ENCODE measurements at regions not wholly inside any gene's neighbourhood (a gene's known extent, or its start where the extent isn't known, plus 50 kb on each side); places are given as distances from the start of the nearest gene placed in this dataset.

GRCh38 chr11:134015556-134015955 lies 53.3 kb upstream of the JAM3 start:
- no peak overlapping the region for H4K91ac ChIP-seq (ENCODE audit: insufficient read depth, low read depth, low read length)
- no peak overlapping the region for H2BK20ac ChIP-seq (ENCODE audit: low read depth, low read length)
- H3K23ac ChIP-seq (ENCODE audit: low read depth, low read length), result no peak overlapping the region
- no peaks in the 10 kb centered on the region for H3K9me1 ChIP-seq (ENCODE audit: insufficient read depth, low read length)
- H2BK120ac ChIP-seq (ENCODE audit: low read depth, low read length), result no peak overlapping the region
- DNase-seq, result no peak
- H2AK5ac ChIP-seq (ENCODE audit: low read depth, low read length), result no peak overlapping the region
- in situ Hi-C loops (cut with MboI; ENCODE audit: low sequenced_read_pairs), result no loop called here
- no peak overlapping the region for H3K18ac ChIP-seq (ENCODE audit: low read depth, low read length)
- no peak overlapping the region for H3K14ac ChIP-seq (replicated peaks; ENCODE audit: low read depth, low read length)
- H3K4ac ChIP-seq (ENCODE audit: low read depth, low read length), result no peak overlapping the region
- H2AK9ac ChIP-seq (replicated peaks; ENCODE audit: low read depth, low read length, poor library complexity), result no peak overlapping the region
- H3K56ac ChIP-seq (ENCODE audit: extremely low read depth, insufficient read depth, low read length), result no peak overlapping the region
- H3K9ac ChIP-seq (ENCODE audit: low read depth, low read length), result no peak overlapping the region
- H3K79me1 ChIP-seq (ENCODE audit: low read depth in 1 of 2, low read length in 2 of 2), result no peaks in the 10 kb centered on the region
- H3K4me1 ChIP-seq (ENCODE audit: control insufficient read depth, insufficient read depth, low read length), result no peaks in the 10 kb centered on the region
- no peak overlapping the region for H4K5ac ChIP-seq (ENCODE audit: low read depth, low read length)
- ChIA-PET POLR2A (ENCODE audit: unreplicated experiment) (no interaction called here), CTCF (no interaction called here)
- no peak for TF ChIP-seq RFX5 (IDR thresholded peaks at IDR 0.05; ENCODE audit: low read depth, low read length)
- no peak for TF ChIP-seq CHD1 (IDR thresholded peaks at IDR 0.05; ENCODE audit: low read depth, low read length)
- no peak for TF ChIP-seq MXI1 (IDR thresholded peaks at IDR 0.05; ENCODE audit: borderline replicate concordance, low read depth, low read length)
- no peak for TF ChIP-seq BHLHE40 (IDR thresholded peaks at IDR 0.05; ENCODE audit: low read depth, low read length)
- TF ChIP-seq FOS (IDR thresholded peaks at IDR 0.05; ENCODE audit: low read depth, low read length), result no peak
- no peak for TF ChIP-seq RCOR1 (IDR thresholded peaks at IDR 0.05; ENCODE audit: insufficient replicate concordance, low read length)
- TF ChIP-seq CEBPB (IDR thresholded peaks at IDR 0.05; ENCODE audit: low read depth, low read length), result no peak
- TF ChIP-seq NFE2L2 (IDR thresholded peaks at IDR 0.05; ENCODE audit: low read depth, low read length), result no peak
- TF ChIP-seq, protein P1, sequence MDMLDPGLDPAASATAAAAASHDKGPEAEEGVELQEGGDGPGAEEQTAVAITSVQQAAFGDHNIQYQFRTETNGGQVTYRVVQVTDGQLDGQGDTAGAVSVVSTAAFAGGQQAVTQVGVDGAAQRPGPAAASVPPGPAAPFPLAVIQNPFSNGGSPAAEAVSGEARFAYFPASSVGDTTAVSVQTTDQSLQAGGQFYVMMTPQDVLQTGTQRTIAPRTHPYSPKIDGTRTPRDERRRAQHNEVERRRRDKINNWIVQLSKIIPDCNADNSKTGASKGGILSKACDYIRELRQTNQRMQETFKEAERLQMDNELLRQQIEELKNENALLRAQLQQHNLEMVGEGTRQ (IDR thresholded peaks at IDR 0.05; ENCODE audit: low read depth, low read length), result no peak
- no peak for TF ChIP-seq RAD21 (IDR thresholded peaks at IDR 0.05; ENCODE audit: low read length)
- TF ChIP-seq SMC3 (IDR thresholded peaks at IDR 0.05; ENCODE audit: low read depth, low read length), result no peak
- TF ChIP-seq, protein P2, sequence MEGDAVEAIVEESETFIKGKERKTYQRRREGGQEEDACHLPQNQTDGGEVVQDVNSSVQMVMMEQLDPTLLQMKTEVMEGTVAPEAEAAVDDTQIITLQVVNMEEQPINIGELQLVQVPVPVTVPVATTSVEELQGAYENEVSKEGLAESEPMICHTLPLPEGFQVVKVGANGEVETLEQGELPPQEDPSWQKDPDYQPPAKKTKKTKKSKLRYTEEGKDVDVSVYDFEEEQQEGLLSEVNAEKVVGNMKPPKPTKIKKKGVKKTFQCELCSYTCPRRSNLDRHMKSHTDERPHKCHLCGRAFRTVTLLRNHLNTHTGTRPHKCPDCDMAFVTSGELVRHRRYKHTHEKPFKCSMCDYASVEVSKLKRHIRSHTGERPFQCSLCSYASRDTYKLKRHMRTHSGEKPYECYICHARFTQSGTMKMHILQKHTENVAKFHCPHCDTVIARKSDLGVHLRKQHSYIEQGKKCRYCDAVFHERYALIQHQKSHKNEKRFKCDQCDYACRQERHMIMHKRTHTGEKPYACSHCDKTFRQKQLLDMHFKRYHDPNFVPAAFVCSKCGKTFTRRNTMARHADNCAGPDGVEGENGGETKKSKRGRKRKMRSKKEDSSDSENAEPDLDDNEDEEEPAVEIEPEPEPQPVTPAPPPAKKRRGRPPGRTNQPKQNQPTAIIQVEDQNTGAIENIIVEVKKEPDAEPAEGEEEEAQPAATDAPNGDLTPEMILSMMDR (conservative IDR thresholded peaks at IDR 0.05; ENCODE audit: low read depth, low read length), result no peak
- TF ChIP-seq ELK1 (IDR thresholded peaks at IDR 0.05; ENCODE audit: borderline replicate concordance, low read depth, low read length), result no peak
- no peak for TF ChIP-seq POLR2A (IDR thresholded peaks at IDR 0.05; ENCODE audit: low read depth, low read length)
- no peak for TF ChIP-seq MAFK (IDR thresholded peaks at IDR 0.05; ENCODE audit: low read depth, low read length)
- no peak for TF ChIP-seq MAZ (IDR thresholded peaks at IDR 0.05; ENCODE audit: borderline replicate concordance, low read depth, low read length)
- intact Hi-C loops (cut with micrococcal nuclease), result no loop called here
- no peak overlapping the region for H4K8ac ChIP-seq (ENCODE audit: low read depth in 2 of 2, low read length in 2 of 2)
- no peak overlapping the region for H3K27ac ChIP-seq (ENCODE audit: insufficient read depth, low read length)
- no CpG with 5 or more reads among the region's 5 CpGs for WGBS, 2 experiments (ENCODE audit: extremely low coverage in 2 of 2, insufficient read length in 1 of 2)
- no peaks in the 10 kb centered on the region for H4K20me1 ChIP-seq (ENCODE audit: insufficient read depth, low read length)
- no peak overlapping the region for H3K4me2 ChIP-seq (ENCODE audit: low read depth, low read length)
- H2BK5ac ChIP-seq (ENCODE audit: low read depth, low read length, poor library complexity, severe bottlenecking), result no peak overlapping the region
- H2BK15ac ChIP-seq (ENCODE audit: low read depth, low read length), result no peak overlapping the region
- ATAC-seq (ENCODE audit: low read depth), result no peak
- H3K9me3 ChIP-seq (ENCODE audit: control insufficient read depth, insufficient read depth, low read length), result no peaks in the 10 kb centered on the region
- no peaks in the 10 kb centered on the region for H3K36me3 ChIP-seq (ENCODE audit: control insufficient read depth, insufficient read depth, low read length)
- H3K4me3 ChIP-seq (ENCODE audit: insufficient read depth, low read depth, low read length), result no peak overlapping the region
- H3K27me3 ChIP-seq (ENCODE audit: control insufficient read depth, insufficient read depth, low read length), result peaks cover 18% of the 10 kb centered on the region
- H2AFZ ChIP-seq (replicated peaks; ENCODE audit: low read length, poor library complexity), result no peak overlapping the region
- BruUV-seq (replicated peaks), result no TSS peak
- dilution Hi-C loops (cut with HindIII; ENCODE audit: low sequenced_read_pairs, unreplicated experiment), result no loop called here
